ENCODE measurements at regions not wholly inside any gene's neighbourhood (a gene's known extent, or its start where the extent isn't known, plus 50 kb on each side); places are given as distances from the start of the nearest gene placed in this dataset.

GRCh38 chr20:7123457-7123856, 356.0 kb downstream of the BMP2 start:
- Mint-ChIP-seq H3K4me3 (ENCODE audit: unreplicated experiment) (no peak overlapping the region), H3K4me1 (ENCODE audit: low read depth) (no peaks in the 10 kb centered on the region), H3K36me3 (ENCODE audit: low read depth) (no peaks in the 10 kb centered on the region), H3K27me3 (ENCODE audit: low read depth) (peaks cover 1% of the 10 kb centered on the region), H3K9me3 (ENCODE audit: low read depth) (peaks cover 4% of the 10 kb centered on the region), H3K27ac (ENCODE audit: unreplicated experiment) (no peak overlapping the region)
- no peak for DNase-seq (ENCODE audit: low spot score)
- TF ChIP-seq CTCF (IDR thresholded peaks at IDR 0.05), result no peak

GRCh38 chr20:7124120-7124519, 356.6 kb downstream of the BMP2 start:
- H3K9me3 Mint-ChIP-seq (ENCODE audit: low read depth), result peaks cover 4% of the 10 kb centered on the region
- H3K4me3 Mint-ChIP-seq (ENCODE audit: unreplicated experiment), result no peak overlapping the region
- DNase-seq (ENCODE audit: low spot score), result no peak
- no peaks in the 10 kb centered on the region for H3K4me1 Mint-ChIP-seq (ENCODE audit: low read depth)
- H3K27ac Mint-ChIP-seq (ENCODE audit: unreplicated experiment), result no peak overlapping the region
- H3K36me3 Mint-ChIP-seq (ENCODE audit: low read depth), result no peaks in the 10 kb centered on the region
- peaks cover 1% of the 10 kb centered on the region for H3K27me3 Mint-ChIP-seq (ENCODE audit: low read depth)
- TF ChIP-seq CTCF (IDR thresholded peaks at IDR 0.05), result no peak

- no peak for TF ChIP-seq CTCF (IDR thresholded peaks at IDR 0.05)
- no peaks in the 10 kb centered on the region for H3K9me3 Mint-ChIP-seq (ENCODE audit: low read depth)
- H3K4me3 Mint-ChIP-seq (ENCODE audit: unreplicated experiment), result no peak overlapping the region
- no peak overlapping the region for H3K27ac Mint-ChIP-seq (ENCODE audit: unreplicated experiment)
- peaks cover 4% of the 10 kb centered on the region for H3K27me3 Mint-ChIP-seq (ENCODE audit: low read depth)
- H3K36me3 Mint-ChIP-seq (ENCODE audit: low read depth), result no peaks in the 10 kb centered on the region
- DNase-seq (ENCODE audit: low spot score), result no peak
- no peaks in the 10 kb centered on the region for H3K4me1 Mint-ChIP-seq (ENCODE audit: low read depth)
Measured at GRCh38 chr20:7136886-7137285, 369.4 kb downstream of the BMP2 start.

GRCh38 chr20:7137395-7138151, 370.1 kb downstream of the BMP2 start:
- Mint-ChIP-seq H3K36me3 (ENCODE audit: low read depth) (no peaks in the 10 kb centered on the region), H3K27ac (ENCODE audit: unreplicated experiment) (no peak overlapping the region)

GRCh38 chr20:7144464-7144863, 377.0 kb downstream of the BMP2 start:
- Mint-ChIP-seq H3K36me3 (ENCODE audit: low read depth) (no peaks in the 10 kb centered on the region), H3K27me3 (ENCODE audit: low read depth) (peaks cover 2% of the 10 kb centered on the region), H3K9me3 (ENCODE audit: low read depth) (no peaks in the 10 kb centered on the region), H3K4me3 (ENCODE audit: unreplicated experiment) (no peak overlapping the region), H3K4me1 (ENCODE audit: low read depth) (no peaks in the 10 kb centered on the region), H3K27ac (ENCODE audit: unreplicated experiment) (no peak overlapping the region)
- no peak for DNase-seq (ENCODE audit: low spot score)
- TF ChIP-seq CTCF (IDR thresholded peaks at IDR 0.05), result no peak

More at GRCh38 chr20:7137395-7138151, 370.1 kb downstream of the BMP2 start:
- H3K4me1 Mint-ChIP-seq (ENCODE audit: low read depth), result no peaks in the 10 kb centered on the region
- no peak for DNase-seq (ENCODE audit: low spot score)
- peaks cover 4% of the 10 kb centered on the region for H3K27me3 Mint-ChIP-seq (ENCODE audit: low read depth)
- no peaks in the 10 kb centered on the region for H3K9me3 Mint-ChIP-seq (ENCODE audit: low read depth)
- no peak overlapping the region for H3K4me3 Mint-ChIP-seq (ENCODE audit: unreplicated experiment)
- TF ChIP-seq CTCF (IDR thresholded peaks at IDR 0.05), result no peak
